ENCODE measurements at regions not wholly inside any gene's neighbourhood (a gene's known extent, or its start where the extent isn't known, plus 50 kb on each side); places are given as distances from the start of the nearest gene placed in this dataset.
"Not testable (repeated sequence)": the region's sequence is repeated elsewhere in the genome, so short reads cannot be mapped to it uniquely, and the experiment has no call there.

GRCh38 chrX:19237901-19238300 is 105.8 kb upstream of the PDHA1 start:
- no peak for DNase-seq (ENCODE audit: low read depth, low spot score)

GRCh38 chrX:19243431-19243830 is 100.3 kb upstream of the PDHA1 start:
- no peak for DNase-seq (ENCODE audit: low read depth, low spot score)

GRCh38 chrX:19244921-19245320 is 98.8 kb upstream of the PDHA1 start:
- not testable (repeated sequence) for DNase-seq (ENCODE audit: low read depth, low spot score)

- DNase-seq (ENCODE audit: low read depth, low spot score) = no peak
These were observed 97.9 kb upstream of the PDHA1 start for GRCh38 chrX:19245711-19246269.

GRCh38 chrX:19256986-19257385 is 86.7 kb upstream of the PDHA1 start:
- no peak for DNase-seq (ENCODE audit: low read depth, low spot score)

GRCh38 chrX:19261026-19261425 is 82.7 kb upstream of the PDHA1 start:
- peak; percentile 74 for DNase-seq (ENCODE audit: low read depth, low spot score)

- DNase-seq (ENCODE audit: low read depth, low spot score) = no peak
These were observed 73.0 kb upstream of the PDHA1 start for GRCh38 chrX:19270727-19271126.

GRCh38 chrX:19272452-19272851 is 71.3 kb upstream of the PDHA1 start:
- no peak for DNase-seq (ENCODE audit: low read depth, low spot score)

- DNase-seq (ENCODE audit: low read depth, low spot score) = no peak
These were observed 63.1 kb upstream of the PDHA1 start for GRCh38 chrX:19280636-19281035.

GRCh38 chrX:19281256-19281655 is 62.5 kb upstream of the PDHA1 start:
- DNase-seq (ENCODE audit: low read depth, low spot score) = no peak

- no peak for DNase-seq (ENCODE audit: low read depth, low spot score)
These were observed 60.0 kb upstream of the PDHA1 start for GRCh38 chrX:19283597-19284339.

- DNase-seq (ENCODE audit: low read depth, low spot score) = no peak
These were observed 57.9 kb upstream of the PDHA1 start for GRCh38 chrX:19285857-19286256.

GRCh38 chrX:19291086-19291485 is 52.6 kb upstream of the PDHA1 start:
- DNase-seq (ENCODE audit: low read depth, low spot score) = peak; percentile 60

GRCh38 chrX:19293606-19294325 is 50.0 kb upstream of the PDHA1 start:
- DNase-seq (ENCODE audit: low read depth, low spot score) = no peak

Measured in ELF-1 (cell line).